VCaP (cell line): ENCODE measurements at regions not wholly inside any gene's neighbourhood (a gene's known extent, or its start where the extent isn't known, plus 50 kb on each side); places are given as distances from the start of the nearest gene placed in this dataset.

Source experiments
- H3K27ac ChIP-seq: fragments of 450-650 bp; 2 replicates; pipeline ENCODE4 v1.5.1; 2017
- TF ChIP-seq, protein P1 (sequence below): fragments of 450-650 bp; conservative IDR thresholded peaks from 2 replicates; pipeline ENCODE4 v1.5.1; 2017; ENCODE audit warnings: mild to moderate bottlenecking, moderate library complexity

DNA sequence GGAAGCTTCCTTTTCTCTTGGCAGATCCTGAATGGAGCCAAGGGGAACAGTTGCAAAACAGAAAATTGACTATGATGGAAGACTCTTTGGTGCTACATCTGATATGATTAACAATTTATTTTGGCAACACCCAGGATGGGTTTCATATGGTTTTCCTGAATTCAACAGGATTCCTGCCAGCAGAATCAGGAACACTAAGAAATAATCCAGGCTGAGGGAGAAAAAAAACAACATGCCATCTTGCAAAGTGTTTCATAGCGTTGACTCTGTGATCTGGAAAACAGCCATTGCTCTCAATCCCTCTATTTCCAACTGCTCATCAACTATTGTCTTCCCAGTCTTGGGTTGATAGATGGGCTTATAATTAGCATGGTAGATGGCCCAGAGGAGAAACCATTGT lies 303.8 kb upstream of the KLF3 start:
- no peak overlapping the region for H3K27ac ChIP-seq
- TF ChIP-seq, protein P1, sequence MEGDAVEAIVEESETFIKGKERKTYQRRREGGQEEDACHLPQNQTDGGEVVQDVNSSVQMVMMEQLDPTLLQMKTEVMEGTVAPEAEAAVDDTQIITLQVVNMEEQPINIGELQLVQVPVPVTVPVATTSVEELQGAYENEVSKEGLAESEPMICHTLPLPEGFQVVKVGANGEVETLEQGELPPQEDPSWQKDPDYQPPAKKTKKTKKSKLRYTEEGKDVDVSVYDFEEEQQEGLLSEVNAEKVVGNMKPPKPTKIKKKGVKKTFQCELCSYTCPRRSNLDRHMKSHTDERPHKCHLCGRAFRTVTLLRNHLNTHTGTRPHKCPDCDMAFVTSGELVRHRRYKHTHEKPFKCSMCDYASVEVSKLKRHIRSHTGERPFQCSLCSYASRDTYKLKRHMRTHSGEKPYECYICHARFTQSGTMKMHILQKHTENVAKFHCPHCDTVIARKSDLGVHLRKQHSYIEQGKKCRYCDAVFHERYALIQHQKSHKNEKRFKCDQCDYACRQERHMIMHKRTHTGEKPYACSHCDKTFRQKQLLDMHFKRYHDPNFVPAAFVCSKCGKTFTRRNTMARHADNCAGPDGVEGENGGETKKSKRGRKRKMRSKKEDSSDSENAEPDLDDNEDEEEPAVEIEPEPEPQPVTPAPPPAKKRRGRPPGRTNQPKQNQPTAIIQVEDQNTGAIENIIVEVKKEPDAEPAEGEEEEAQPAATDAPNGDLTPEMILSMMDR, result no peak

DNA sequence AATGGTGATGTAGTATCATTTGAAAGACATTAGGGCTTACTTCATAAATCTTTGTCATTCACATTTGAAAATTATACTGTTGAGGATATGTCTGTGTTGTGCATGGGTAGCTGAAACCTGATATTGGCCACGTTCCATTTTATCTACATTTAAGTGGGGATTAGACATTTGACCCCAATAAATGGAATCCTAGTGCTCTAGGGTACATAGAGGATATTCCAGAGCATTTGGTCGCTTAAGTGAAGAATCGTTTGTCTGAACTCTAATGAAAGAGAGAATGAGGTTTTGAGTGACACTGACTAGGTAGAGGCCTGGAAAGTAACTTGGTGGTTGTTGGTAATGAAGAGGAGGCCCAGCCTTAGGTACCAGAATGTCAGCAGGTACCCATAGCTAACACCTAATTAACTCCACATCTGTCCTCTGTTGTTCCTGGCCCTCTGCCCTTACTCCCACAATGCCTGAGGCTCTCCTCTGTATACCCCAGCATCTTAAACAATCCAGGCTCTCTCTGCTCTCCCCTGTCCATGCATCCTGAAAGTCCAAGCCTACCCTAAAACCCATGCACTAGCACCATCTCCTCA lies 299.5 kb upstream of the KLF3 start:
- TF ChIP-seq, protein P1, result no peak

GRCh38 chr4:38365261-38365660 lies 298.7 kb upstream of the KLF3 start:
- TF ChIP-seq, protein P1, result no peak
- peak overlapping the region; percentile 67 for H3K27ac ChIP-seq

More for the DNA sequence above, 299.5 kb upstream of the KLF3 start:
- peak overlapping the region; percentile 67 for H3K27ac ChIP-seq

GRCh38 chr4:38365748-38366310 lies 298.2 kb upstream of the KLF3 start:
- H3K27ac ChIP-seq, result peak overlapping the region; percentile 67
- TF ChIP-seq, protein P1, result no peak

GRCh38 chr4:38366456-38366855 lies 297.5 kb upstream of the KLF3 start:
- H3K27ac ChIP-seq, result peak overlapping the region; percentile 67
- TF ChIP-seq, protein P1, result no peak

DNA sequence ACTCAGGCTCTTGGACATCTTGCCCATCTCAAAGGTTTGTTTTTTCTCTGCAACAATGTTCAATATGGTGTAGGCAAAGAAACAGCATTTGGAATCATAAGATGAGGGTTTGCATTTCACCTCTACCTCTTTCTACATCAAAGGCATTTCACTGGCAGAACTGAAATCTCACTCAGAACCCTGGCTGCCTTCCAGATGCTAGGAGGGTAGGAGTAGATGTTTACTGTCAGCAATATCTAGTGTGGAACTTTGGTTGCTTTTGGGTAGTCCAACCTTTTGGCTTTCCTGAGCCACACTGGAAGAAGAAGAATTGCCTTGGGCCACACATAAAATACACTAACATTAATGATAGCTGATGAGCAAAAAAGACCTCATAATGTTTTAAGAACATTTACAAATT lies 297.0 kb upstream of the KLF3 start:
- TF ChIP-seq, protein P1, result no peak
- H3K27ac ChIP-seq, result peak overlapping the region; percentile 67; the same call in 1 of the 2 replicates

GRCh38 chr4:38367642-38368174 lies 296.3 kb upstream of the KLF3 start:
- TF ChIP-seq, protein P1, result no peak
- H3K27ac ChIP-seq, result no peak overlapping the region
